Ishikawa (cell line): ENCODE measurements at regions not wholly inside any gene's neighbourhood (a gene's known extent, or its start where the extent isn't known, plus 50 kb on each side); places are given as distances from the start of the nearest gene placed in this dataset.

ENCODE experiments used
- EGR1 ChIP-seq: IDR thresholded peaks from 2 replicates; pipeline ENCODE4 v1.6.1; 2012
- EP300 ChIP-seq: IDR thresholded peaks from 2 replicates; pipeline ENCODE4 v1.6.1; 2012; ENCODE audit warnings: borderline replicate concordance
- FOXM1 ChIP-seq: IDR thresholded peaks from 2 replicates; pipeline ENCODE4 v1.6.1; 2012; ENCODE audit warnings: low read depth, borderline replicate concordance
- TAF1 ChIP-seq: IDR thresholded peaks from 2 replicates; pipeline ENCODE4 v1.6.1; 2012; ENCODE audit warnings: low read depth, mild to moderate bottlenecking
- TCF12 ChIP-seq: IDR thresholded peaks from 2 replicates; pipeline ENCODE4 v1.6.1; 2012; ENCODE audit warnings: low read depth
- YY1 ChIP-seq: IDR thresholded peaks from 2 replicates; pipeline ENCODE4 v1.6.1; 2012; ENCODE audit warnings: low read depth
- TF ChIP-seq, protein P1 (sequence below): IDR thresholded peaks from 2 replicates; pipeline ENCODE4 v1.6.1; 2012; ENCODE audit warnings: low read depth, mild to moderate bottlenecking

DNA sequence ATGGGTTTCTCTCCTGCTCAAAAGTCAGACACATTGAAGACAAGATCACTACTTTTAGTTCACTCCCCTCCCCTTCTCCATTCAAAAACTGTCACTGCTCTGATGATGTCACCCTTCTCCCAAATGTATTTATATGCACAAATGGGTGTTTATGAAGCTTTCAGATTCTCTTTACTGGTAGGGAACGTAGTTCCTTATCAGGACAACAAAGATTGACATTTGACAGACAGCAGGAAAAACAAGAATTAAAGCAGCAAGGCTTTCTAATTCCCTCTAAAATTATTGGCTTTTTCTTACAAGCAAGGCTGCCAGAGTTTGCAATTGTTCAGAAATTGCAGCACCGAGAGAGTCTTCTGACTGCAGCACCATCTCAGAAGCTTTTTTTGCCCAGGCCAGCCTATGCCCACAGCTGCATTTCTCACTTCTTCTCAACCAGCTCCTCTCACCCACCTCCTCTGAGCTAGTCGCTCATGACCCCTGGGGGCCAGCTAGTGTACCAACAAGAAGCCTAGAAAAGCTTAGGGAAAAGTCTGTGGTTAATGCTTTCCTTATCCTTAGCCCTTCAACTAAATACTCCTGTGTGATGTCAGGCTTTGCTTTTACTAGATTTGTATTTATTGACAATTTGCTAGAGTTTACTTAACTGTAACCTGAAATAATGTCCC, 265.1 kb downstream of the HTR7 start:
- no peak for TF ChIP-seq EGR1
- TF ChIP-seq EP300 = no peak
- TF ChIP-seq, protein P1, sequence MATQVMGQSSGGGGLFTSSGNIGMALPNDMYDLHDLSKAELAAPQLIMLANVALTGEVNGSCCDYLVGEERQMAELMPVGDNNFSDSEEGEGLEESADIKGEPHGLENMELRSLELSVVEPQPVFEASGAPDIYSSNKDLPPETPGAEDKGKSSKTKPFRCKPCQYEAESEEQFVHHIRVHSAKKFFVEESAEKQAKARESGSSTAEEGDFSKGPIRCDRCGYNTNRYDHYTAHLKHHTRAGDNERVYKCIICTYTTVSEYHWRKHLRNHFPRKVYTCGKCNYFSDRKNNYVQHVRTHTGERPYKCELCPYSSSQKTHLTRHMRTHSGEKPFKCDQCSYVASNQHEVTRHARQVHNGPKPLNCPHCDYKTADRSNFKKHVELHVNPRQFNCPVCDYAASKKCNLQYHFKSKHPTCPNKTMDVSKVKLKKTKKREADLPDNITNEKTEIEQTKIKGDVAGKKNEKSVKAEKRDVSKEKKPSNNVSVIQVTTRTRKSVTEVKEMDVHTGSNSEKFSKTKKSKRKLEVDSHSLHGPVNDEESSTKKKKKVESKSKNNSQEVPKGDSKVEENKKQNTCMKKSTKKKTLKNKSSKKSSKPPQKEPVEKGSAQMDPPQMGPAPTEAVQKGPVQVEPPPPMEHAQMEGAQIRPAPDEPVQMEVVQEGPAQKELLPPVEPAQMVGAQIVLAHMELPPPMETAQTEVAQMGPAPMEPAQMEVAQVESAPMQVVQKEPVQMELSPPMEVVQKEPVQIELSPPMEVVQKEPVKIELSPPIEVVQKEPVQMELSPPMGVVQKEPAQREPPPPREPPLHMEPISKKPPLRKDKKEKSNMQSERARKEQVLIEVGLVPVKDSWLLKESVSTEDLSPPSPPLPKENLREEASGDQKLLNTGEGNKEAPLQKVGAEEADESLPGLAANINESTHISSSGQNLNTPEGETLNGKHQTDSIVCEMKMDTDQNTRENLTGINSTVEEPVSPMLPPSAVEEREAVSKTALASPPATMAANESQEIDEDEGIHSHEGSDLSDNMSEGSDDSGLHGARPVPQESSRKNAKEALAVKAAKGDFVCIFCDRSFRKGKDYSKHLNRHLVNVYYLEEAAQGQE = no peak
- no peak for TF ChIP-seq YY1
- TF ChIP-seq TAF1 = no peak
- no peak for TF ChIP-seq TCF12
- no peak for TF ChIP-seq FOXM1
